ENCODE measurements at regions not wholly inside any gene's neighbourhood (a gene's known extent, or its start where the extent isn't known, plus 50 kb on each side); places are given as distances from the start of the nearest gene placed in this dataset.
"Not testable (repeated sequence)": the region's sequence is repeated elsewhere in the genome, so short reads cannot be mapped to it uniquely, and the experiment has no call there.

DNA sequence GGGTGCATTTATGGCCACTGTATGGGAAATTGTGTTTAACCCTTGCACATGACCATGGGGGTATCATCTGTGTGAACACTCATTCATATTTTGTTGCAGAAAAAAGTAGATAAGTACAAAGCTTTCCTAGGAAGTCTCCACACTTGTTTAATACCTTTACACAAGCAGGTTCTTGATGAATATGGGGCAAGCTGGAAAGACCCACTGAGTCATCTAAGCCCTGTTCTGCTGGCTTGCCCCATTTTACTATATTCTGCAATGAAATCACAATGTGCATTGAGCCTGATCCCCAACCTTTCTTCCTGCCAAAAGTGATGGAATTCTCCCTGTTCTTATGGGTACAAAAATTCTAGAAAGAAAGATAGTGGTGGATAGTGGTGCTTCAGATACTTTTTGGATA lies 99.8 kb downstream of the CCDC71L start:
- Mint-ChIP-seq H3K4me3 (ENCODE audit: unreplicated experiment) (no peak overlapping the region), H3K9me3 (ENCODE audit: unreplicated experiment) (peaks cover 12% of the 10 kb centered on the region), H3K27ac (ENCODE audit: unreplicated experiment) (no peak overlapping the region), H3K4me1 (ENCODE audit: unreplicated experiment) (no peaks in the 10 kb centered on the region), H3K27me3 (ENCODE audit: unreplicated experiment) (peaks cover 13% of the 10 kb centered on the region), H3K36me3 (ENCODE audit: unreplicated experiment) (no peaks in the 10 kb centered on the region)
- no peak for DNase-seq (ENCODE audit: extremely low spot score, unreplicated experiment)
- TF ChIP-seq CTCF (IDR thresholded peaks at IDR 0.05), result no peak

DNA sequence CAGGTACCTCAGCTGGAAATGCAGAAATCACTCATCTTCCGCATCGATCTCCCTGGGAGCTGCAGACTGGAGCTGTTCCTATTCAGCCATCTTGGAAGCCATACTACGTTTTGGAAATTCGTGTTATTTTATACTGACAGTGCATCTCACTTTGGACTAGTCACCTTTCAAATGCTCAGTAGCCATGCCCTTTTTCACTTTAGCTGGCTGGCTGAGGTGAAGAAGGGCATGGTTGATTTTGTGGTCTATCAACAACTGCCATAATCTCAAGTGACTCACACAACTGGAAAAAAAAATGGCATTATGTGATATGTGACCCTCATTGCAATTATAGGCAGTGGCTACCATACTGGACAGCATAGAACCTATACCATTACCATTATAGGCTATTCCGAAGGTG lies 100.5 kb downstream of the CCDC71L start:
- H3K36me3 Mint-ChIP-seq (ENCODE audit: unreplicated experiment), result no peaks in the 10 kb centered on the region
- peaks cover 12% of the 10 kb centered on the region for H3K9me3 Mint-ChIP-seq (ENCODE audit: unreplicated experiment)
- TF ChIP-seq CTCF (IDR thresholded peaks at IDR 0.05), result no peak
- no peak overlapping the region for H3K27ac Mint-ChIP-seq (ENCODE audit: unreplicated experiment)
- no peak for DNase-seq (ENCODE audit: extremely low spot score, unreplicated experiment)
- peaks cover 13% of the 10 kb centered on the region for H3K27me3 Mint-ChIP-seq (ENCODE audit: unreplicated experiment)
- no peaks in the 10 kb centered on the region for H3K4me1 Mint-ChIP-seq (ENCODE audit: unreplicated experiment)
- no peak overlapping the region for H3K4me3 Mint-ChIP-seq (ENCODE audit: unreplicated experiment)

GRCh38 chr7:106556244-106556643 lies 104.7 kb downstream of the CCDC71L start:
- H3K4me1 Mint-ChIP-seq (ENCODE audit: unreplicated experiment); H3K4me3 Mint-ChIP-seq (ENCODE audit: unreplicated experiment); H3K36me3 Mint-ChIP-seq (ENCODE audit: unreplicated experiment); H3K27ac Mint-ChIP-seq (ENCODE audit: unreplicated experiment); DNase-seq (ENCODE audit: extremely low spot score, unreplicated experiment): not testable (repeated sequence)
- Mint-ChIP-seq H3K9me3 (ENCODE audit: unreplicated experiment) (peaks cover 16% of the 10 kb centered on the region), H3K27me3 (ENCODE audit: unreplicated experiment) (peaks cover 13% of the 10 kb centered on the region)

- not testable (repeated sequence) for DNase-seq (ENCODE audit: extremely low spot score, unreplicated experiment)
These were observed 106.3 kb downstream of the CCDC71L start for GRCh38 chr7:106554623-106555022.

GRCh38 chr7:106553446-106553836 lies 107.5 kb downstream of the CCDC71L start:
- no peak for TF ChIP-seq CTCF (IDR thresholded peaks at IDR 0.05)
- no peaks in the 10 kb centered on the region for H3K36me3 Mint-ChIP-seq (ENCODE audit: unreplicated experiment)
- H3K9me3 Mint-ChIP-seq (ENCODE audit: unreplicated experiment), result peaks cover 11% of the 10 kb centered on the region
- H3K27me3 Mint-ChIP-seq (ENCODE audit: unreplicated experiment), result peaks cover 15% of the 10 kb centered on the region
- no peaks in the 10 kb centered on the region for H3K4me1 Mint-ChIP-seq (ENCODE audit: unreplicated experiment)
- DNase-seq (ENCODE audit: extremely low spot score, unreplicated experiment), result no peak
- no peak overlapping the region for H3K27ac Mint-ChIP-seq (ENCODE audit: unreplicated experiment)
- H3K4me3 Mint-ChIP-seq (ENCODE audit: unreplicated experiment), result no peak overlapping the region

More at GRCh38 chr7:106554623-106555022, 106.3 kb downstream of the CCDC71L start:
- H3K4me1 Mint-ChIP-seq (ENCODE audit: unreplicated experiment); H3K4me3 Mint-ChIP-seq (ENCODE audit: unreplicated experiment); H3K36me3 Mint-ChIP-seq (ENCODE audit: unreplicated experiment); H3K27ac Mint-ChIP-seq (ENCODE audit: unreplicated experiment): not testable (repeated sequence)
- H3K27me3 Mint-ChIP-seq (ENCODE audit: unreplicated experiment), result peaks cover 15% of the 10 kb centered on the region
- peaks cover 16% of the 10 kb centered on the region for H3K9me3 Mint-ChIP-seq (ENCODE audit: unreplicated experiment)

DNA sequence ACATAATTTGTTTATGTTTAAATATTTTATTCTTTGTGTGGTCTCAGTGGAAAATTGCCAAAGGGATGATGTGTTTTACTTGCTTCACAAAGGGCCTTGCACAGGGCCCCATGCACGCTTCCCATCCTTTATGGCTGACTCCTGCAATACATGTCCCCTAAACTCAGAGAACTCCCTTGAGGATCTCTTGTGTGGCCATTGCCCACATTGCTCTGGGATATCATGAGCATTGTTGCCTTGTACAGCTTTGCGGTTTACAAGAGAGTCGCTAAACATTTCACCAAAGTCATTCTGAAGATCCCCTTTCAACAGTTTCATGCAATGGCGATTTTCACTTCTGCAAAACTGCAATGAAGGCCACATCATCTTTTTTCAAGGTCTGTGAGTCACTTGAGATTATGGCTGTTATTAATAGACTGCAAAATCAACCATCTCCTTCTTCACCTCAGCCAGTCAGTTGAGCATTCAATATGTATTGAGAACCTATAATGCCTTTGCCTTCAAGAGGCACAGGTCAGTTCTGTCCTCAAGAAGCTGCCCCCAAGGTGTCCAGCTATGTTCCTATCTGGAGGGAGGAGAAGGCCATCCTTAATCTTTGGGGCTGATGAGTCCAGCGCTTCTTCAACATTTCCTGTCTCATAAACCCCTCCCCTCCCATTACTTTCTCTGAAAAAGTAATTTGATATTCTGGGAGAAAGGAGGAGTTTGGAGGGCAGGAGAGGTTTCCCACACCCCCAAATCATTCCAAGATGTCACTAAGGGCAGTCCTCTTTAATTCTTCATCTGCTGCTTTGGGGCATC lies 108.1 kb downstream of the CCDC71L start:
- Mint-ChIP-seq H3K36me3 (ENCODE audit: unreplicated experiment) (no peaks in the 10 kb centered on the region), H3K27ac (ENCODE audit: unreplicated experiment) (no peak overlapping the region), H3K9me3 (ENCODE audit: unreplicated experiment) (peaks cover 11% of the 10 kb centered on the region), H3K27me3 (ENCODE audit: unreplicated experiment) (peaks cover 12% of the 10 kb centered on the region), H3K4me1 (ENCODE audit: unreplicated experiment) (no peaks in the 10 kb centered on the region), H3K4me3 (ENCODE audit: unreplicated experiment) (no peak overlapping the region)
- no peak for DNase-seq (ENCODE audit: extremely low spot score, unreplicated experiment)
- TF ChIP-seq CTCF (IDR thresholded peaks at IDR 0.05), result no peak
